IMR-90 (cell line): ENCODE measurements at regions not wholly inside any gene's neighbourhood (a gene's known extent, or its start where the extent isn't known, plus 50 kb on each side); places are given as distances from the start of the nearest gene placed in this dataset.

Experiments used
- ATAC-seq: fragments of 200-7000 bp; cut with Tn5 transposase; 2 replicates; pipeline ENCODE4 v1.9.1; 2020; ENCODE audit warnings: low read depth, mild to moderate bottlenecking, moderate library complexity
- BruUV-seq: library from RNA; stranded (reverse); fragments of 400-500 nt; replicated peaks from 2 replicates; lab custom pipeline; 2021; lab: Mats Ljungman, UMichigan
- CTCF ChIA-PET: fragments of 300-600 bp; formaldehyde crosslinking; extraction: SDS; loops from one replicate; lab custom pipeline; 2021; ENCODE audit warnings: antibody characterized with exemption; lab: Yijun Ruan, JAX
- POLR2A ChIA-PET: fragments of 300-600 bp; sonication (Branson Sonifier 250); formaldehyde crosslinking; loops from one replicate; lab custom pipeline; 2022; ENCODE audit warnings: antibody characterized with exemption; ENCODE audit not compliant: unreplicated experiment; lab: Charles Lee
- DNase-seq: peaks from one replicate; pipeline ENCODE4 v3.0.0; 2013
- H2AFZ ChIP-seq: replicated peaks from 2 replicates; pipeline ENCODE3; 2013; ENCODE audit warnings: low read length, mild to moderate bottlenecking; ENCODE audit not compliant: poor library complexity
- H2AK5ac ChIP-seq: 2 replicates; pipeline ENCODE4 v1.6.1; 2013; ENCODE audit warnings: low read depth, low read length, inconsistent platforms
- H2AK9ac ChIP-seq: replicated peaks from 2 replicates; pipeline ENCODE3; 2013; ENCODE audit warnings: mild to moderate bottlenecking, low read depth, low read length, moderate library complexity; ENCODE audit not compliant: poor library complexity
- H2BK120ac ChIP-seq: 2 replicates; pipeline ENCODE4 v1.6.1; 2013; ENCODE audit warnings: low read depth, low read length, inconsistent platforms
- H2BK15ac ChIP-seq: 3 replicates; pipeline ENCODE4 v1.6.1; 2013; ENCODE audit warnings: low read depth, low read length, inconsistent platforms
- H2BK20ac ChIP-seq: 2 replicates; pipeline ENCODE4 v1.6.1; 2013; ENCODE audit warnings: low read depth, mild to moderate bottlenecking, inconsistent platforms, low read length, moderate library complexity
- H2BK5ac ChIP-seq: 2 replicates; pipeline ENCODE4 v1.6.1; 2013; ENCODE audit warnings: mild to moderate bottlenecking, low read depth, low read length, inconsistent platforms; ENCODE audit not compliant: poor library complexity, severe bottlenecking
- H3K14ac ChIP-seq: replicated peaks from 2 replicates; pipeline ENCODE4 v1.6.1; 2013; ENCODE audit warnings: low read depth, low read length, inconsistent platforms
- H3K18ac ChIP-seq: 2 replicates; pipeline ENCODE4 v1.6.1; 2013; ENCODE audit warnings: low read depth, low read length, control low read depth
- H3K23ac ChIP-seq: 2 replicates; pipeline ENCODE4 v1.6.1; 2013; ENCODE audit warnings: low read depth, low read length, inconsistent platforms
- H3K27ac ChIP-seq: 2 replicates; pipeline ENCODE4 v1.5.1; 2013; ENCODE audit warnings: mild to moderate bottlenecking, control low read depth, low read length; ENCODE audit not compliant: insufficient read depth
- H3K27me3 ChIP-seq: 2 replicates; pipeline ENCODE4 v1.6.1; 2013; ENCODE audit warnings: low read length; ENCODE audit not compliant: control insufficient read depth, insufficient read depth
- H3K36me3 ChIP-seq: 2 replicates; pipeline ENCODE4 v1.6.1; 2013; ENCODE audit warnings: low read length, mixed read lengths; ENCODE audit not compliant: control insufficient read depth, insufficient read depth
- H3K4ac ChIP-seq: 2 replicates; pipeline ENCODE4 v1.6.1; 2013; ENCODE audit warnings: low read depth, low read length, inconsistent platforms
- H3K4me1 ChIP-seq: 2 replicates; pipeline ENCODE4 v1.6.1; 2013; ENCODE audit warnings: low read length, mixed read lengths; ENCODE audit not compliant: control insufficient read depth, insufficient read depth
- H3K4me2 ChIP-seq: 2 replicates; pipeline ENCODE4 v1.6.1; 2013; ENCODE audit warnings: low read depth, mild to moderate bottlenecking, control low read depth, low read length, moderate library complexity
- H3K4me3 ChIP-seq: 2 replicates; pipeline ENCODE4 v1.5.1; 2013; ENCODE audit warnings: low read depth, mild to moderate bottlenecking, control low read depth, low read length, moderate library complexity; ENCODE audit not compliant: insufficient read depth
- H3K56ac ChIP-seq: 2 replicates; pipeline ENCODE4 v1.6.1; 2013; ENCODE audit warnings: low read length, inconsistent platforms; ENCODE audit not compliant: insufficient read depth; ENCODE audit errors: extremely low read depth
- H3K79me1 ChIP-seq, 2 experiments: 2 replicates each; pipeline ENCODE4 v1.6.1; 2013; ENCODE audit warnings: low read length in 2 of 2, inconsistent platforms in 1 of 2, low read depth in 1 of 2
- H3K9ac ChIP-seq: 2 replicates; pipeline ENCODE4 v1.6.1; 2013; ENCODE audit warnings: low read depth, low read length, control low read depth
- H3K9me1 ChIP-seq: 2 replicates; pipeline ENCODE4 v1.6.1; 2013; ENCODE audit warnings: low read length, inconsistent platforms; ENCODE audit not compliant: insufficient read depth
- H3K9me3 ChIP-seq: 2 replicates; pipeline ENCODE4 v1.6.1; 2013; ENCODE audit warnings: low read length; ENCODE audit not compliant: control insufficient read depth, insufficient read depth
- H4K20me1 ChIP-seq: 2 replicates; pipeline ENCODE4 v1.6.1; 2013; ENCODE audit warnings: low read length, inconsistent platforms; ENCODE audit not compliant: insufficient read depth
- H4K5ac ChIP-seq: 2 replicates; pipeline ENCODE4 v1.6.1; 2013; ENCODE audit warnings: mild to moderate bottlenecking, low read depth, low read length, control low read depth
- H4K8ac ChIP-seq, 2 experiments: 2 replicates each; pipeline ENCODE4 v1.6.1; 2013; ENCODE audit warnings: low read depth in 2 of 2, low read length in 2 of 2, control low read depth in 1 of 2, inconsistent platforms in 1 of 2
- H4K91ac ChIP-seq: 2 replicates; pipeline ENCODE4 v1.6.1; 2013; ENCODE audit warnings: low read depth, low read length, inconsistent platforms; ENCODE audit not compliant: insufficient read depth
- BHLHE40 ChIP-seq: fragments of 150-350 bp; IDR thresholded peaks from 2 replicates; pipeline ENCODE4 v1.6.1; 2016; ENCODE audit warnings: mild to moderate bottlenecking, low read depth, low read length
- CEBPB ChIP-seq: IDR thresholded peaks from 2 replicates; pipeline ENCODE4 v1.6.1; 2012; ENCODE audit warnings: low read depth, low read length, improper control_type of control experiment
- CHD1 ChIP-seq: IDR thresholded peaks from 2 replicates; pipeline ENCODE4 v1.6.1; 2012; ENCODE audit warnings: low read depth, low read length, improper control_type of control experiment
- FOS ChIP-seq: fragments of 150-350 bp; IDR thresholded peaks from 2 replicates; pipeline ENCODE4 v1.6.1; 2016; ENCODE audit warnings: low read depth, low read length
- MAFK ChIP-seq: IDR thresholded peaks from 2 replicates; pipeline ENCODE4 v1.6.1; 2012; ENCODE audit warnings: low read depth, low read length, improper control_type of control experiment
- MAZ ChIP-seq: IDR thresholded peaks from 2 replicates; pipeline ENCODE4 v1.6.1; 2012; ENCODE audit warnings: low read depth, mild to moderate bottlenecking, low read length, improper control_type of control experiment, moderate library complexity, borderline replicate concordance
- MXI1 ChIP-seq: IDR thresholded peaks from 2 replicates; pipeline ENCODE4 v1.6.1; 2012; ENCODE audit warnings: low read depth, mild to moderate bottlenecking, low read length, moderate library complexity, borderline replicate concordance
- NFE2L2 ChIP-seq: fragments of 150-350 bp; IDR thresholded peaks from 2 replicates; pipeline ENCODE4 v1.6.1; 2016; ENCODE audit warnings: low read depth, mild to moderate bottlenecking, low read length
- POLR2A ChIP-seq: IDR thresholded peaks from 2 replicates; pipeline ENCODE4 v1.6.1; 2012; ENCODE audit warnings: mild to moderate bottlenecking, low read depth, low read length
- RAD21 ChIP-seq: IDR thresholded peaks from 2 replicates; pipeline ENCODE4 v1.6.1; 2012; ENCODE audit warnings: low read length, improper control_type of control experiment
- RCOR1 ChIP-seq: IDR thresholded peaks from 2 replicates; pipeline ENCODE4 v1.6.1; 2012; ENCODE audit warnings: mild to moderate bottlenecking, low read length, improper control_type of control experiment; ENCODE audit not compliant: insufficient replicate concordance
- RFX5 ChIP-seq: IDR thresholded peaks from 2 replicates; pipeline ENCODE4 v1.8.0; 2012; ENCODE audit warnings: low read depth, mild to moderate bottlenecking, low read length, moderate library complexity
- SMC3 ChIP-seq: fragments of 150-350 bp; IDR thresholded peaks from 2 replicates; pipeline ENCODE4 v1.6.1; 2016; ENCODE audit warnings: low read depth, mild to moderate bottlenecking, antibody characterized with exemption, low read length, moderate library complexity
- WGBS, 2 experiments: methylation state at CpG; one replicate each; pipeline versions ENCODE4 v1.1.5 to v1.1.7; 2013; ENCODE audit warnings: missing lambda C conversion rate in 2 of 2; ENCODE audit not compliant: insufficient read length in 1 of 2; ENCODE audit errors: extremely low coverage in 2 of 2; 5-methylcytosine and 5-hydroxymethylcytosine counted together
- dilution Hi-C: fragments of 300-500 bp; cut with HindIII; formaldehyde crosslinking; loops from one replicate; pipeline ENCODE4 v1.14.3; 2018; ENCODE audit warnings: low sequenced_read_pairs; ENCODE audit not compliant: unreplicated experiment
- in situ Hi-C: fragments of 300-500 bp; cut with MboI; formaldehyde crosslinking; loops from 3 replicates; pipeline ENCODE4 v1.14.3; 2019; ENCODE audit warnings: low sequenced_read_pairs, inconsistent platforms, mixed read lengths
- intact Hi-C: fragments of 100-400 bp; cut with micrococcal nuclease; formaldehyde crosslinking; loops from 2 replicates; pipeline ENCODE4 v1.10.0; 2022
- TF ChIP-seq, protein P1 (sequence below): fragments of 150-350 bp; IDR thresholded peaks from 2 replicates; pipeline ENCODE4 v1.6.1; 2017; ENCODE audit warnings: mild to moderate bottlenecking, antibody characterized with exemption, low read length, low read depth
- TF ChIP-seq, protein P2 (sequence below): conservative IDR thresholded peaks from 2 replicates; pipeline ENCODE4 v1.5.1; 2012; ENCODE audit warnings: mild to moderate bottlenecking, low read depth, low read length, improper control_type of control experiment
- TF ChIP-seq, protein P3 (sequence below): fragments of 150-350 bp; IDR thresholded peaks from 2 replicates; pipeline ENCODE4 v1.6.1; 2016; ENCODE audit warnings: low read depth, mild to moderate bottlenecking, low read length, moderate library complexity, borderline replicate concordance

DNA sequence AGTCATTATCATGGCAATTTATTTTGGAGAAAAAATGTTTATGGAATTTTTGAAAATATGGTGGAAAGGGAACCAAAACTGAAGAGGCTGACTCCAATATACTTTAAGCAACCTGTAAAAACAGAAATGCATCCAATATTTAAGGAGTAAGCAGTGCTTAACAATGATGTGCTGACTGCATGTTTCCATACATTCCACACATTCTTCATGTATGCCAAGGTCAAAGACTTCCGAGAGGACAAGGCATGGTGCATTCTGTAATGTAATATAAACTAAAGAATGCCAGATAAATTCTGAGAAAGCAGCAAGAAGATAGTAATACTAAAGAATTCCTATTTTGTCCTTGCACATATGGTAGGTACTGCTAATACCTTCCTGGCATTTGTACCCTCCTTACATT, 2015.9 kb upstream of the CDH9 start:
- Histone ChIP-seq H3K36me3 (no peaks in the 10 kb centered on the region), H3K9ac (no peak overlapping the region), H2AFZ (no peak overlapping the region), H3K27me3 (no peaks in the 10 kb centered on the region), H2BK120ac (no peak overlapping the region), H2BK15ac (no peak overlapping the region), H3K4me3 (no peak overlapping the region), H4K91ac (no peak overlapping the region), H3K4me1 (no peaks in the 10 kb centered on the region), H2AK5ac (no peak overlapping the region), H2BK5ac (no peak overlapping the region), H3K4ac (no peak overlapping the region), H3K4me2 (no peak overlapping the region), H4K5ac (no peak overlapping the region), H3K9me3 (0 out of 2 replicates have a peak, but pooled peaks cover 2% of the 10 kb centered on the region), H3K18ac (no peak overlapping the region), H2AK9ac (no peak overlapping the region), H3K27ac (no peak overlapping the region), H3K79me1 (no peaks in the 10 kb centered on the region), H3K9me1 (no peaks in the 10 kb centered on the region), H4K20me1 (no peaks in the 10 kb centered on the region), H2BK20ac (no peak overlapping the region), H3K14ac (no peak overlapping the region), H3K23ac (no peak overlapping the region), H4K8ac (no peak overlapping the region), H3K56ac (no peak overlapping the region)
- no peak for DNase-seq
- dilution Hi-C loops, result no loop called here
- no CpG with 5 or more reads among the region's 1 CpG for WGBS, 2 experiments
- intact Hi-C loops, result no loop called here
- TF ChIP-seq NFE2L2 (no peak), MAFK (no peak), MXI1 (no peak), SMC3 (no peak), RFX5 (no peak), RCOR1 (no peak), MAZ (no peak), FOS (no peak), POLR2A (no peak), RAD21 (no peak), BHLHE40 (no peak), CHD1 (no peak), CEBPB (no peak)
- TF ChIP-seq, protein P1, sequence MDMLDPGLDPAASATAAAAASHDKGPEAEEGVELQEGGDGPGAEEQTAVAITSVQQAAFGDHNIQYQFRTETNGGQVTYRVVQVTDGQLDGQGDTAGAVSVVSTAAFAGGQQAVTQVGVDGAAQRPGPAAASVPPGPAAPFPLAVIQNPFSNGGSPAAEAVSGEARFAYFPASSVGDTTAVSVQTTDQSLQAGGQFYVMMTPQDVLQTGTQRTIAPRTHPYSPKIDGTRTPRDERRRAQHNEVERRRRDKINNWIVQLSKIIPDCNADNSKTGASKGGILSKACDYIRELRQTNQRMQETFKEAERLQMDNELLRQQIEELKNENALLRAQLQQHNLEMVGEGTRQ, result no peak
- TF ChIP-seq, protein P2, sequence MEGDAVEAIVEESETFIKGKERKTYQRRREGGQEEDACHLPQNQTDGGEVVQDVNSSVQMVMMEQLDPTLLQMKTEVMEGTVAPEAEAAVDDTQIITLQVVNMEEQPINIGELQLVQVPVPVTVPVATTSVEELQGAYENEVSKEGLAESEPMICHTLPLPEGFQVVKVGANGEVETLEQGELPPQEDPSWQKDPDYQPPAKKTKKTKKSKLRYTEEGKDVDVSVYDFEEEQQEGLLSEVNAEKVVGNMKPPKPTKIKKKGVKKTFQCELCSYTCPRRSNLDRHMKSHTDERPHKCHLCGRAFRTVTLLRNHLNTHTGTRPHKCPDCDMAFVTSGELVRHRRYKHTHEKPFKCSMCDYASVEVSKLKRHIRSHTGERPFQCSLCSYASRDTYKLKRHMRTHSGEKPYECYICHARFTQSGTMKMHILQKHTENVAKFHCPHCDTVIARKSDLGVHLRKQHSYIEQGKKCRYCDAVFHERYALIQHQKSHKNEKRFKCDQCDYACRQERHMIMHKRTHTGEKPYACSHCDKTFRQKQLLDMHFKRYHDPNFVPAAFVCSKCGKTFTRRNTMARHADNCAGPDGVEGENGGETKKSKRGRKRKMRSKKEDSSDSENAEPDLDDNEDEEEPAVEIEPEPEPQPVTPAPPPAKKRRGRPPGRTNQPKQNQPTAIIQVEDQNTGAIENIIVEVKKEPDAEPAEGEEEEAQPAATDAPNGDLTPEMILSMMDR, result no peak
- TF ChIP-seq, protein P3, sequence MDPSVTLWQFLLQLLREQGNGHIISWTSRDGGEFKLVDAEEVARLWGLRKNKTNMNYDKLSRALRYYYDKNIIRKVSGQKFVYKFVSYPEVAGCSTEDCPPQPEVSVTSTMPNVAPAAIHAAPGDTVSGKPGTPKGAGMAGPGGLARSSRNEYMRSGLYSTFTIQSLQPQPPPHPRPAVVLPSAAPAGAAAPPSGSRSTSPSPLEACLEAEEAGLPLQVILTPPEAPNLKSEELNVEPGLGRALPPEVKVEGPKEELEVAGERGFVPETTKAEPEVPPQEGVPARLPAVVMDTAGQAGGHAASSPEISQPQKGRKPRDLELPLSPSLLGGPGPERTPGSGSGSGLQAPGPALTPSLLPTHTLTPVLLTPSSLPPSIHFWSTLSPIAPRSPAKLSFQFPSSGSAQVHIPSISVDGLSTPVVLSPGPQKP, result no peak
- no peak for ATAC-seq
- POLR2A ChIA-PET, result no interaction called here
- no TSS peak for BruUV-seq
- in situ Hi-C loops, result no loop called here
- CTCF ChIA-PET, result no interaction called here
